SJCRH30 (cell line): ENCODE measurements at regions not wholly inside any gene's neighbourhood (a gene's known extent, or its start where the extent isn't known, plus 50 kb on each side); places are given as distances from the start of the nearest gene placed in this dataset.
A peak's percentile ranks its signal among the peaks of the same experiment; 100 is the strongest.
"Not testable (repeated sequence)": the region's sequence is repeated elsewhere in the genome, so short reads cannot be mapped to it uniquely, and the experiment has no call there.

ENCODE experiments used
- DNase-seq, 2 experiments: peaks; one replicate each; pipeline ENCODE4 v3.0.0-alpha.2; 2015 to 2020
- H3K27ac ChIP-seq: fragments of 250-450 bp; sonication (Bioruptor Pico); 2 replicates; pipeline ENCODE4 v1.5.1; 2020; ENCODE audit warnings: mild to moderate bottlenecking, moderate library complexity
- H3K27me3 ChIP-seq: fragments of 250-450 bp; sonication (Bioruptor Pico); 2 replicates; pipeline ENCODE4 v1.5.1; 2020; ENCODE audit warnings: mild to moderate bottlenecking, moderate library complexity
- H3K36me3 ChIP-seq: fragments of 250-450 bp; sonication (Bioruptor Pico); 2 replicates; pipeline ENCODE4 v1.5.1; 2020; ENCODE audit warnings: mild to moderate bottlenecking, moderate library complexity
- H3K4me1 ChIP-seq: fragments of 250-450 bp; sonication (Bioruptor Pico); 2 replicates; pipeline ENCODE4 v1.5.1; 2020; ENCODE audit warnings: mild to moderate bottlenecking, moderate library complexity
- H3K4me3 ChIP-seq: fragments of 250-450 bp; sonication (Bioruptor Pico); 2 replicates; pipeline ENCODE4 v1.5.1; 2020; ENCODE audit warnings: mild to moderate bottlenecking, moderate library complexity
- H3K9me3 ChIP-seq: fragments of 250-450 bp; sonication (Bioruptor Pico); replicated peaks from 2 replicates; pipeline ENCODE4 v1.5.1; 2020; ENCODE audit warnings: mild to moderate bottlenecking, moderate library complexity

- not testable (repeated sequence) for H3K4me1 ChIP-seq, H3K9me3 ChIP-seq, H3K36me3 ChIP-seq, DNase-seq, H3K4me3 ChIP-seq, H3K27ac ChIP-seq, H3K27me3 ChIP-seq
Measured at GRCh38 chr5:110284121-110284520, 442.4 kb downstream of the TMEM232 start.

DNA sequence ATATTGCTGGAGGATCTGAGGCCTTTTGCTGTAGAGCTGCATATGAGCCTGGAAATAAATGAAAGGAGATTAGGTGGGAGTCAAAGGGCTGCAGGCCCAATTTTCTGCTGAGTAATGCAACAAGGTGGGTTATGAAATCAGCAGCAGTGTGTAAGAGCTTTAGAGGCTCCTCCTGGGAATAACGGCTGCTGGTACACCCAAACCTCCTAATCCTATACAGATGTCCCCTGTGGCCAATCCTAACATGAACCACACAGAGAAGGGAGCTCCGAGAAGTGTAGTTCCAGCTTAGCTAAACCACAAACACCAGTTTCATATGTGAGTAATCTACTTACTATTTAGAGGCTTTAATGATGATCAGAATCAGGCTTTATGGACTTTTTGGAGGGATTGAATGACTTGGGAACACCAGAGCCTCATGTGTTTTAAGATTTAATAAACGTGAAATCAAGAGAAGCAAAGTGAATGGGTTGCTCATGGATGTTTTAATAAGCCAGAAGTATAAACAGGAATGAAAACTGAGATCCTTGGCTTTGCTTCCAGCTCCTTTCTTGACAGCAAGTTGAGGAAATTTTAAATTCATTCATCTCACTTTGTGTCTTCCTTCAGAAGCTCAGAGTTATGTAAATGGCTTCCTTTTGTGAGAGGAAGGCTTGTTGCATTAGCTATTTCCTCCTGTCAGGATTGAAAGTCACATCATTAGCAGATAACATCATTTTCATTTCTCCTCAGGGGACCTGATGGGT, 437.5 kb downstream of the TMEM232 start:
- Histone ChIP-seq H3K27ac (no peak overlapping the region), H3K36me3 (no peaks in the 10 kb centered on the region)
- peak; percentile 43 to 70 for DNase-seq

DNA sequence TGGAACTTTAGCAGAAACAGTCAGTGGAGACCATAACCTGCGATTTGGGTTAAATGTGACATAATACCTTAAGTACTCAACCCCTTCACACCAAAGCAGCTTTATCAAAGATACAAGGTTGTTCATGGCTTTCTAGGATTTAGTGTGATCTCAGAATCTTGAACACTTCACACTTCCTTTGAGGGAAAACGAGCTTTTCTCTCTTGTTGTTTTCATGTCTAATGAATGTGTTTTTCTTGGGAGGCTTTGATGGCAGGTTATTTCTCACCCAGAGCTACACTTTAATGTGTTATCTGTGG, 437.0 kb downstream of the TMEM232 start:
- no peaks in the 10 kb centered on the region for H3K36me3 ChIP-seq
- no peak overlapping the region for H3K27ac ChIP-seq
- H3K4me1 ChIP-seq: 0 out of 2 replicates have a peak, but pooled peaks cover 7% of the 10 kb centered on the region
- H3K4me3 ChIP-seq: no peak overlapping the region
- no peaks in the 10 kb centered on the region; the same call in 1 of the 2 replicates for H3K9me3 ChIP-seq
- H3K27me3 ChIP-seq: no peaks in the 10 kb centered on the region; the same call in 1 of the 2 replicates
- no peak for DNase-seq

More for the DNA sequence above, 437.5 kb downstream of the TMEM232 start:
- Histone ChIP-seq H3K27me3 (no peaks in the 10 kb centered on the region; the same call in 1 of the 2 replicates), H3K9me3 (no peaks in the 10 kb centered on the region; the same call in 1 of the 2 replicates), H3K4me3 (no peak overlapping the region), H3K4me1 (0 out of 2 replicates have a peak, but pooled peaks cover 7% of the 10 kb centered on the region)

DNA sequence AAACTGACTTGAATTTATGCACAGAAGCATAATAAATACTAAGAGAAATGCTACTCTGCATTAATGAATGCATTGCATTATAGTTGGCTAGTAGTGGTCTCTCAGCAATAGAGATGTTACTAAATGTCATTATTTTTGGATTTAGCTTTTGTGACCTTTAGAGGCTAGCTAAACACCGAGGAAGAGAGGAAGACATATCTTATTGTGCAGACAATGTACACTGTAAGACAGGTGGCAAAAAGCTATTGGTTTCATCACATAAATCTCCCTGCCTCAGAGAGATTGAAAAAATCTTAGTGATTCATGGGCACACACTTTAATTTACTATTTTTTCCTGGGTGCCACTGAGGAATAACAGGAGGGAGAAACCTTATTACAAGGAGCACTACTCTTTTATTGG, 435.9 kb downstream of the TMEM232 start:
- no peaks in the 10 kb centered on the region for H3K36me3 ChIP-seq
- no peak for DNase-seq
- H3K27ac ChIP-seq: no peak overlapping the region
- no peaks in the 10 kb centered on the region; the same call in 1 of the 2 replicates for H3K27me3 ChIP-seq
- H3K4me3 ChIP-seq: no peak overlapping the region
- 0 out of 2 replicates have a peak, but pooled peaks cover 7% of the 10 kb centered on the region for H3K4me1 ChIP-seq
- H3K9me3 ChIP-seq: no peaks in the 10 kb centered on the region

DNA sequence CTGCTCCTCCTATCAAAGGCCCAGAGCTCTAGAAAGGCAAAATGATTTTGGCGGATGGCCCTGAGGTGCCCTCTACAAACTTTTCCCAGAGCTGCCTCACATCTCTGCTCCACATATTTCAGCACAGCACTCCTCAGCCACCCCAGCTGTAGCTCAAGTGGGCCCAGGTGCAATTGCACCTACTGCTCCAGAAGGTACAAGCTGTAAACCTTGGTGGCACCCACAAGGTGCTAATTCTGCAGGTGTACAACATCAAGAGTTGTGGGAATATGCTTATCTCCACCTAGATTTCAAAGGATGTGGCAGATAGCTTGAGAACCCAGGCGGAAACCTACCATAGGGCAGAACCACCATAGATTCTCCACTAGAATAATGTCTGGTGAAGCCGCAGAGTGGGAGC, 432.2 kb downstream of the TMEM232 start:
- H3K9me3 ChIP-seq: no peaks in the 10 kb centered on the region
- no peak for DNase-seq
- H3K4me1 ChIP-seq: 0 out of 2 replicates have a peak, but pooled peaks cover 3% of the 10 kb centered on the region

GRCh38 chr5:110297152-110297670, 429.3 kb downstream of the TMEM232 start:
- no peaks in the 10 kb centered on the region for H3K4me1 ChIP-seq
- no peak for DNase-seq
- H3K27ac ChIP-seq: no peak overlapping the region
- H3K4me3 ChIP-seq: no peak overlapping the region
- no peaks in the 10 kb centered on the region for H3K27me3 ChIP-seq
- H3K36me3 ChIP-seq: no peaks in the 10 kb centered on the region
- H3K9me3 ChIP-seq: no peaks in the 10 kb centered on the region

More for the DNA sequence above, 432.2 kb downstream of the TMEM232 start:
- no peaks in the 10 kb centered on the region; the same call in 1 of the 2 replicates for H3K27me3 ChIP-seq
- no peak overlapping the region for H3K27ac ChIP-seq
- H3K4me3 ChIP-seq: no peak overlapping the region
- no peaks in the 10 kb centered on the region for H3K36me3 ChIP-seq

DNA sequence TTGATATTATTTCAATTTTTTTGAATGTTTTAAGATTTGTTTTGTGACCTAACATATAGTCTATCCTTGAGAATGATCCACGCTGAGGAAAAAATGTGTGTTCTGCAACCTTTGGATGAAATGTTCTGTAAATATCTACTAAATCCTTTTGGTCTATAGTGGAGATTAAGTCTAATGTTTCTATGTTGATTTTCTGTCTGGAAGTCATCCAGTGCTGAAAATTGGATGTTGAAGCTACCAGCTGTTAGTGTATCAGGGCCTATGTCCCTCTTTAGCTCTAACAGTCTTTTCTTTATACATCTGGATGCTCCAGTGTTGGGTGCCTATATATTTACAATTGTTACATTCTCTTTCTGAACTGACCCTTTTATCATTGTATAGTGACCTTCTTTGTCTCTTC, 422.3 kb downstream of the TMEM232 start:
- Histone ChIP-seq H3K27me3 (no peaks in the 10 kb centered on the region), H3K4me1 (no peaks in the 10 kb centered on the region), H3K4me3 (no peak overlapping the region), H3K9me3 (no peaks in the 10 kb centered on the region; the same call in 1 of the 2 replicates), H3K27ac (no peak overlapping the region), H3K36me3 (no peaks in the 10 kb centered on the region)
- DNase-seq: peak in 1 of 2 experiments; percentile 3

DNA sequence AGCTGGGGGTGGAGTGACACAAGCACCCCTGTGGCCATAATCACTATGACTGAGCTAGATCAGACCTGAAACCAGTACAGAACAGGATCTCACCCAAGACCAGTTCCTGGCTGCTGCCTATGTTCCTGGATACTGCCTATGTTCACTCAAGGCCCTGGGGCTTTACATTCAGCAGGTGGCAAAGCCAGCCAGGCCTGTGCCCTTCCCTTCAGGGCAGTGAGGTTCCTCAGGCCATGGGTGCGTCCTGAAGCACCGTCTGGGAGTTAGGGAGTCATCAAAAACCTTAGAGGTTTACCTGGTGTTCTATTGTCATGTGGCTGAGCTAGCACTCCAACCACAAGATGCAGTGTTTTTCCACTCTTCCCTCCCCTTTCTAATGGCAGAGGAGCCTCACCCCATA, 419.8 kb downstream of the TMEM232 start:
- Histone ChIP-seq H3K4me3 (no peak overlapping the region), H3K27me3 (no peaks in the 10 kb centered on the region), H3K9me3 (no peaks in the 10 kb centered on the region; the same call in 1 of the 2 replicates), H3K4me1 (no peaks in the 10 kb centered on the region), H3K36me3 (no peaks in the 10 kb centered on the region), H3K27ac (no peak overlapping the region)
- no peak for DNase-seq

DNA sequence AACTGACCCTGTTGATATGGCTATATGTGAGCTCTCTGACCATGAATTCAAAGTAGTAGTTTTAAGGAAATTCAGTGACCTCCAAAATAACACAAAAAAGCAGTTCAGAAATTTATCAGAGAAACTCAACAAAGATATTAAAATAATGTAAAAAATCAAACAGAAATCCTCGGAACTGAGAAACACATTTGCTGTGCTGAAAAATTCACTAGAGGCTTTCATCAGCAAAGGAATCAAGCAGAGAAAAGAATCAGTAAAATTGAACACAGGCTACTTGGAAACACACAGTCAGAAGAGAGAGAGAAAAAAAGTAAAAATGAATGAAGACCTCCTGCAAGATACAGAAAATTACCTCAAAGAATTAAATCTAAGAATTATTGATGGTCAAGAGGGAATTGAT, 417.2 kb downstream of the TMEM232 start:
- H3K9me3 ChIP-seq: 0 out of 2 replicates have a peak, but pooled peaks cover 4% of the 10 kb centered on the region
- no peaks in the 10 kb centered on the region for H3K4me1 ChIP-seq
- no peaks in the 10 kb centered on the region for H3K36me3 ChIP-seq
- no peak for DNase-seq
- no peaks in the 10 kb centered on the region for H3K27me3 ChIP-seq
- H3K27ac ChIP-seq: no peak overlapping the region
- no peak overlapping the region for H3K4me3 ChIP-seq

DNA sequence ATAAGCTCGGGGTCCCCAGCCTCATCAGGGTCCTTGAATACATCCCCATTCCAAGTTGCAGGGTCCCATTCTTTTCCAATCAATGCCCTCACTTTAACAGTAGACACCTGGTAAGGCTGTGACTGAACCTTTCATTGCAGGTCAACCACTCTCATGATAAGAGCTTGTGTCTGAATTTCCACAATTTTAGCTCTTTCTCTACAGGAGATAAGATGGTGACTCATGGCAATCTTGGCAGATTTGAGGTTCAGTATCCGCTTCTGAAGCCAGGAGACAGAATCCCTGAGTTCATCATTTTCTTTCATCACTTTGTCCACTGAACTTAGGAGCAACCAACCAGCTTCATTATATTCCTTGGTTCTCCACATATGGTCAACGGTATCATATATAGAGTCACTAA, 409.9 kb downstream of the TMEM232 start:
- not testable (repeated sequence) for H3K27me3 ChIP-seq, H3K36me3 ChIP-seq, H3K27ac ChIP-seq, H3K9me3 ChIP-seq, H3K4me1 ChIP-seq, H3K4me3 ChIP-seq, DNase-seq

GRCh38 chr5:110321117-110321516, 405.4 kb downstream of the TMEM232 start:
- no peak overlapping the region for H3K4me3 ChIP-seq
- no peak for DNase-seq
- no peaks in the 10 kb centered on the region for H3K36me3 ChIP-seq
- no peaks in the 10 kb centered on the region for H3K27me3 ChIP-seq
- no peak overlapping the region for H3K27ac ChIP-seq
- H3K9me3 ChIP-seq: no peaks in the 10 kb centered on the region
- no peaks in the 10 kb centered on the region for H3K4me1 ChIP-seq

DNA sequence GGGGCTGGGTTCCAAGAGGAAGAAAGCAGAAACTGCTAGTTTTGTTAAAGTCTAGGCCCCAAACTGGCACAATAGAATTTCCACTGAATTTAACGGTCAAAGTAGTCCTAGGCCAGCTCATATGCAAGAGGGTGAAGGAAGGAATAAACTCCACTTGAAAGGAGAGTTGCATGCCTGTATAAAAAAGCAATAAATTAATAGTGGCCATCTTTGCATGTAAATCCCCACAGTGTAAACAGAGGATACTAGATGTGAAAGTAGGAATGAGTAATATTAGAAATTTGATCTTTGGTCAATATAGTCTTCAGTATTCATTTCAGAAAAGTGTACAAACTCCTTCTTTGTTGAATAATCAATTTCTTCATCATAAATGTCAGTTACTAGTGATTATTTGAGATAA, 403.1 kb downstream of the TMEM232 start:
- H3K4me1 ChIP-seq: no peaks in the 10 kb centered on the region
- no peak overlapping the region for H3K4me3 ChIP-seq
- H3K27me3 ChIP-seq: no peaks in the 10 kb centered on the region
- DNase-seq: no peak
- no peak overlapping the region for H3K27ac ChIP-seq
- H3K9me3 ChIP-seq: no peaks in the 10 kb centered on the region
- H3K36me3 ChIP-seq: no peaks in the 10 kb centered on the region

DNA sequence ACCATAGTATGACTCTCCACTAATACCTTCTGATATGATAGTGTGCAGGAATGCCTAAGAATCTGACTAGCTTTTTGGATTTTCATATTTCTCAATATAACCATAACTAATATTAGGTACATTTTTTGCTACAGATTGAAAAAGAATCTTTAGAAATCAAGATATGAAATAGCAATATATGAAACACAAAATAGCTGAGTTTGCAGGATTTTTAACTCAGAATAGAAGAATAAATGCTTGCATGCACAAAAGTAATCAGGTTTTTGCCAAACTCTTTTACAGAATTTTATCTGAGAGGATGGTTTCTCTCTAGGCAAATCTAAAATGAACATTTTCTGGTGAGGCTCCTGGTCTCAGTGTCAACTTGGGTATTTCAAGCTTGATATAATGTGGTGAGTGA, 402.6 kb downstream of the TMEM232 start:
- H3K9me3 ChIP-seq: no peaks in the 10 kb centered on the region
- DNase-seq: no peak
- H3K27me3 ChIP-seq: no peaks in the 10 kb centered on the region
- no peaks in the 10 kb centered on the region for H3K36me3 ChIP-seq
- no peaks in the 10 kb centered on the region for H3K4me1 ChIP-seq
- H3K27ac ChIP-seq: no peak overlapping the region
- no peak overlapping the region for H3K4me3 ChIP-seq

DNA sequence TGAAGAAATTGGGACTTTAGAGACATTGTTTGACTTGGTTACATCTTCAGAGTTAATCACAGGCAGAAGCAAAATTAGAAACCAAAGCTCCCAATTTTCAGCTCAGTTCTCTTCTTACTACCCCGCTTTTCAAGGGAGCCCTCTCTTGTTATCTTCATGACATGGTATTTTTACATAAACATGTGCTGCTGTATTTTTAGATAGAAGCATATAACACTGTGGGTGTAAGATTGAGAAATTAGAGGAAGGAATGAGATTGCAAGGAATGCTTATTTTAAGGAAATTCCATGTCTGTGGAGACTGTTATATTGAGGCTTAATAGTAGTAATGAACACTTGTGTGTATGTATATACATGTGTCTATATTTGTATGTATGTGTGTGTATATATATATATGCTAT, 401.6 kb downstream of the TMEM232 start:
- H3K27me3 ChIP-seq: no peaks in the 10 kb centered on the region
- no peak overlapping the region for H3K27ac ChIP-seq
- no peaks in the 10 kb centered on the region for H3K9me3 ChIP-seq
- H3K4me1 ChIP-seq: no peaks in the 10 kb centered on the region
- H3K36me3 ChIP-seq: no peaks in the 10 kb centered on the region
- no peak overlapping the region for H3K4me3 ChIP-seq
- DNase-seq: no peak

DNA sequence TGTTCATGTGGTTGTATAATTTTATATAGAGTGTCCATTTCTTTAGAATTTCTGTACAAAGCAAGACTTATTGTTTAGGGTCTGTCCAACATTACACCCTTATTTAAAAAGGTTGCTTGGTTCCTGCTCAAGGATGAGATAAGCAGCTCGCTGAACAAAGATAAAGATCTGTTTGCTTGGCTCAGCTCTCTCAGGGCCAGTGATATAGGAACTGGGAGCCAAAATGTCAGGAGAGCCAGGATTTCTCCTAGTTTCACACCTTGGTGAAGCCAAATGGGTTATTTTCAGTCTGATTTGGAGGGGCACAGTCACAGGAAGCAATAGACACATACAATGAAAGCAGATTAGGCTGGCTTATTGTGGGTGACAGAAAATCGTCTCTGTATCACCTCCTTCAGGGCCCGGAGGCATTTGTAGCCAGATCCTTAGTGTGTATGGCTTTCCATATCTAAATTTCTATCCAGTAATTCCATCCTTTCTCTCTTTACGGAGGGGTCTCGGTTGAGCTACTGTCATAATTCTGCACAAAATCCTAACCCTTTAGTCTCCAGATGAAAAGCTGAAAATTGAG, 396.4 kb downstream of the TMEM232 start:
- H3K9me3 ChIP-seq: no peaks in the 10 kb centered on the region
- DNase-seq: no peak
- no peaks in the 10 kb centered on the region for H3K4me1 ChIP-seq
- H3K4me3 ChIP-seq: no peak overlapping the region
- H3K27me3 ChIP-seq: no peaks in the 10 kb centered on the region
- no peak overlapping the region for H3K27ac ChIP-seq
- no peaks in the 10 kb centered on the region for H3K36me3 ChIP-seq
